IMR-90 (cell line): ENCODE measurements at regions not wholly inside any gene's neighbourhood (a gene's known extent, or its start where the extent isn't known, plus 50 kb on each side); places are given as distances from the start of the nearest gene placed in this dataset.

Experiments
- ATAC-seq: fragments of 200-7000 bp; cut with Tn5 transposase; 2 replicates; pipeline ENCODE4 v1.9.1; 2020; ENCODE audit warnings: low read depth, mild to moderate bottlenecking, moderate library complexity
- BruUV-seq: library from RNA; stranded (reverse); fragments of 400-500 nt; replicated peaks from 2 replicates; lab custom pipeline; 2021; lab: Mats Ljungman, UMichigan
- CTCF ChIA-PET: fragments of 300-600 bp; formaldehyde crosslinking; extraction: SDS; loops from one replicate; lab custom pipeline; 2021; ENCODE audit warnings: antibody characterized with exemption; lab: Yijun Ruan, JAX
- POLR2A ChIA-PET: fragments of 300-600 bp; sonication (Branson Sonifier 250); formaldehyde crosslinking; loops from one replicate; lab custom pipeline; 2022; ENCODE audit warnings: antibody characterized with exemption; ENCODE audit not compliant: unreplicated experiment; lab: Charles Lee
- DNase-seq: peaks from one replicate; pipeline ENCODE4 v3.0.0; 2013
- H2AFZ ChIP-seq: replicated peaks from 2 replicates; pipeline ENCODE3; 2013; ENCODE audit warnings: low read length, mild to moderate bottlenecking; ENCODE audit not compliant: poor library complexity
- H2AK5ac ChIP-seq: 2 replicates; pipeline ENCODE4 v1.6.1; 2013; ENCODE audit warnings: low read depth, low read length, inconsistent platforms
- H2AK9ac ChIP-seq: replicated peaks from 2 replicates; pipeline ENCODE3; 2013; ENCODE audit warnings: mild to moderate bottlenecking, low read depth, low read length, moderate library complexity; ENCODE audit not compliant: poor library complexity
- H2BK120ac ChIP-seq: 2 replicates; pipeline ENCODE4 v1.6.1; 2013; ENCODE audit warnings: low read depth, low read length, inconsistent platforms
- H2BK15ac ChIP-seq: 3 replicates; pipeline ENCODE4 v1.6.1; 2013; ENCODE audit warnings: low read depth, low read length, inconsistent platforms
- H2BK20ac ChIP-seq: 2 replicates; pipeline ENCODE4 v1.6.1; 2013; ENCODE audit warnings: low read depth, mild to moderate bottlenecking, inconsistent platforms, low read length, moderate library complexity
- H2BK5ac ChIP-seq: 2 replicates; pipeline ENCODE4 v1.6.1; 2013; ENCODE audit warnings: mild to moderate bottlenecking, low read depth, low read length, inconsistent platforms; ENCODE audit not compliant: poor library complexity, severe bottlenecking
- H3K14ac ChIP-seq: replicated peaks from 2 replicates; pipeline ENCODE4 v1.6.1; 2013; ENCODE audit warnings: low read depth, low read length, inconsistent platforms
- H3K18ac ChIP-seq: 2 replicates; pipeline ENCODE4 v1.6.1; 2013; ENCODE audit warnings: low read depth, low read length, control low read depth
- H3K23ac ChIP-seq: 2 replicates; pipeline ENCODE4 v1.6.1; 2013; ENCODE audit warnings: low read depth, low read length, inconsistent platforms
- H3K27ac ChIP-seq: 2 replicates; pipeline ENCODE4 v1.5.1; 2013; ENCODE audit warnings: mild to moderate bottlenecking, control low read depth, low read length; ENCODE audit not compliant: insufficient read depth
- H3K27me3 ChIP-seq: 2 replicates; pipeline ENCODE4 v1.6.1; 2013; ENCODE audit warnings: low read length; ENCODE audit not compliant: control insufficient read depth, insufficient read depth
- H3K36me3 ChIP-seq: 2 replicates; pipeline ENCODE4 v1.6.1; 2013; ENCODE audit warnings: low read length, mixed read lengths; ENCODE audit not compliant: control insufficient read depth, insufficient read depth
- H3K4ac ChIP-seq: 2 replicates; pipeline ENCODE4 v1.6.1; 2013; ENCODE audit warnings: low read depth, low read length, inconsistent platforms
- H3K4me1 ChIP-seq: 2 replicates; pipeline ENCODE4 v1.6.1; 2013; ENCODE audit warnings: low read length, mixed read lengths; ENCODE audit not compliant: control insufficient read depth, insufficient read depth
- H3K4me2 ChIP-seq: 2 replicates; pipeline ENCODE4 v1.6.1; 2013; ENCODE audit warnings: low read depth, mild to moderate bottlenecking, control low read depth, low read length, moderate library complexity
- H3K4me3 ChIP-seq: 2 replicates; pipeline ENCODE4 v1.5.1; 2013; ENCODE audit warnings: low read depth, mild to moderate bottlenecking, control low read depth, low read length, moderate library complexity; ENCODE audit not compliant: insufficient read depth
- H3K56ac ChIP-seq: 2 replicates; pipeline ENCODE4 v1.6.1; 2013; ENCODE audit warnings: low read length, inconsistent platforms; ENCODE audit not compliant: insufficient read depth; ENCODE audit errors: extremely low read depth
- H3K79me1 ChIP-seq, 2 experiments: 2 replicates each; pipeline ENCODE4 v1.6.1; 2013; ENCODE audit warnings: low read length in 2 of 2, inconsistent platforms in 1 of 2, low read depth in 1 of 2
- H3K9ac ChIP-seq: 2 replicates; pipeline ENCODE4 v1.6.1; 2013; ENCODE audit warnings: low read depth, low read length, control low read depth
- H3K9me1 ChIP-seq: 2 replicates; pipeline ENCODE4 v1.6.1; 2013; ENCODE audit warnings: low read length, inconsistent platforms; ENCODE audit not compliant: insufficient read depth
- H3K9me3 ChIP-seq: 2 replicates; pipeline ENCODE4 v1.6.1; 2013; ENCODE audit warnings: low read length; ENCODE audit not compliant: control insufficient read depth, insufficient read depth
- H4K20me1 ChIP-seq: 2 replicates; pipeline ENCODE4 v1.6.1; 2013; ENCODE audit warnings: low read length, inconsistent platforms; ENCODE audit not compliant: insufficient read depth
- H4K5ac ChIP-seq: 2 replicates; pipeline ENCODE4 v1.6.1; 2013; ENCODE audit warnings: mild to moderate bottlenecking, low read depth, low read length, control low read depth
- H4K8ac ChIP-seq, 2 experiments: 2 replicates each; pipeline ENCODE4 v1.6.1; 2013; ENCODE audit warnings: low read depth in 2 of 2, low read length in 2 of 2, control low read depth in 1 of 2, inconsistent platforms in 1 of 2
- H4K91ac ChIP-seq: 2 replicates; pipeline ENCODE4 v1.6.1; 2013; ENCODE audit warnings: low read depth, low read length, inconsistent platforms; ENCODE audit not compliant: insufficient read depth
- BHLHE40 ChIP-seq: fragments of 150-350 bp; IDR thresholded peaks from 2 replicates; pipeline ENCODE4 v1.6.1; 2016; ENCODE audit warnings: mild to moderate bottlenecking, low read depth, low read length
- CEBPB ChIP-seq: IDR thresholded peaks from 2 replicates; pipeline ENCODE4 v1.6.1; 2012; ENCODE audit warnings: low read depth, low read length, improper control_type of control experiment
- CHD1 ChIP-seq: IDR thresholded peaks from 2 replicates; pipeline ENCODE4 v1.6.1; 2012; ENCODE audit warnings: low read depth, low read length, improper control_type of control experiment
- CTCF ChIP-seq: conservative IDR thresholded peaks from 2 replicates; pipeline ENCODE4 v1.5.1; 2012; ENCODE audit warnings: mild to moderate bottlenecking, low read depth, low read length, improper control_type of control experiment
- ELK1 ChIP-seq: fragments of 150-350 bp; IDR thresholded peaks from 2 replicates; pipeline ENCODE4 v1.6.1; 2016; ENCODE audit warnings: low read depth, mild to moderate bottlenecking, low read length, moderate library complexity, borderline replicate concordance
- FOS ChIP-seq: fragments of 150-350 bp; IDR thresholded peaks from 2 replicates; pipeline ENCODE4 v1.6.1; 2016; ENCODE audit warnings: low read depth, low read length
- MAZ ChIP-seq: IDR thresholded peaks from 2 replicates; pipeline ENCODE4 v1.6.1; 2012; ENCODE audit warnings: low read depth, mild to moderate bottlenecking, low read length, improper control_type of control experiment, moderate library complexity, borderline replicate concordance
- NFE2L2 ChIP-seq: fragments of 150-350 bp; IDR thresholded peaks from 2 replicates; pipeline ENCODE4 v1.6.1; 2016; ENCODE audit warnings: low read depth, mild to moderate bottlenecking, low read length
- POLR2A ChIP-seq: IDR thresholded peaks from 2 replicates; pipeline ENCODE4 v1.6.1; 2012; ENCODE audit warnings: mild to moderate bottlenecking, low read depth, low read length
- RCOR1 ChIP-seq: IDR thresholded peaks from 2 replicates; pipeline ENCODE4 v1.6.1; 2012; ENCODE audit warnings: mild to moderate bottlenecking, low read length, improper control_type of control experiment; ENCODE audit not compliant: insufficient replicate concordance
- RFX5 ChIP-seq: IDR thresholded peaks from 2 replicates; pipeline ENCODE4 v1.8.0; 2012; ENCODE audit warnings: low read depth, mild to moderate bottlenecking, low read length, moderate library complexity
- SMC3 ChIP-seq: fragments of 150-350 bp; IDR thresholded peaks from 2 replicates; pipeline ENCODE4 v1.6.1; 2016; ENCODE audit warnings: low read depth, mild to moderate bottlenecking, antibody characterized with exemption, low read length, moderate library complexity
- USF2 ChIP-seq: fragments of 150-350 bp; IDR thresholded peaks from 2 replicates; pipeline ENCODE4 v1.6.1; 2017; ENCODE audit warnings: mild to moderate bottlenecking, antibody characterized with exemption, low read length, low read depth
- WGBS, 2 experiments: methylation state at CpG; one replicate each; pipeline versions ENCODE4 v1.1.5 to v1.1.7; 2013; ENCODE audit warnings: missing lambda C conversion rate in 2 of 2; ENCODE audit not compliant: insufficient read length in 1 of 2; ENCODE audit errors: extremely low coverage in 2 of 2; 5-methylcytosine and 5-hydroxymethylcytosine counted together
- dilution Hi-C: fragments of 300-500 bp; cut with HindIII; formaldehyde crosslinking; loops from one replicate; pipeline ENCODE4 v1.14.3; 2018; ENCODE audit warnings: low sequenced_read_pairs; ENCODE audit not compliant: unreplicated experiment
- in situ Hi-C: fragments of 300-500 bp; cut with MboI; formaldehyde crosslinking; loops from 3 replicates; pipeline ENCODE4 v1.14.3; 2019; ENCODE audit warnings: low sequenced_read_pairs, inconsistent platforms, mixed read lengths
- intact Hi-C: fragments of 100-400 bp; cut with micrococcal nuclease; formaldehyde crosslinking; loops from 2 replicates; pipeline ENCODE4 v1.10.0; 2022

- Histone ChIP-seq H3K36me3 (peaks cover 5% of the 10 kb centered on the region), H3K79me1 (peaks cover 40 to 97% of the 10 kb centered on the region in 2 experiments), H4K91ac (peak overlapping the region; percentile 30; the same call in 1 of the 2 replicates), H3K18ac (no peak overlapping the region; the same call in 1 of the 2 replicates), H3K4ac (peak overlapping the region; percentile 78), H2BK20ac (peak overlapping the region; percentile 27), H4K8ac (peak overlapping the region; percentile 13 to 56; a peak in 1 of 4 replicates), H3K9me3 (no peaks in the 10 kb centered on the region), H2AK9ac (peak overlapping the region; percentile 75), H3K27me3 (no peaks in the 10 kb centered on the region), H3K56ac (peak overlapping the region; percentile 44), H3K27ac (peak overlapping the region; percentile 38), H3K4me2 (peak overlapping the region; percentile 27), H3K23ac (peak overlapping the region; percentile 76), H3K4me3 (no peak overlapping the region), H3K9me1 (peaks cover 37% of the 10 kb centered on the region), H2BK5ac (peak overlapping the region; percentile 40), H2AK5ac (peak overlapping the region; percentile 96), H3K9ac (peak overlapping the region; percentile 2; the same call in 1 of the 2 replicates), H2AFZ (peak overlapping the region; percentile 4), H4K20me1 (peaks cover 100% of the 10 kb centered on the region), H3K14ac (peak overlapping the region; percentile 34), H2BK120ac (peak overlapping the region; percentile 56), H2BK15ac (peak overlapping the region; percentile 17; the same call in 1 of the 3 replicates), H3K4me1 (peaks cover 68% of the 10 kb centered on the region), H4K5ac (no peak overlapping the region)
- DNase-seq (peak; percentile 98), ATAC-seq (peak; percentile 76)
- no TSS peak for BruUV-seq
- dilution Hi-C loops, result no loop called here
- intact Hi-C loops, result loop anchor here (1.0 to 5.0 kb wide), 3 partner anchors 26 to 145 kb away; no protein-coding TSS in a partner anchor
- WGBS, 2 experiments, result 8% methylated on average over 17 of the region's 22 CpGs; no CpG with 5 or more reads in 1 of the 2 experiments
- in situ Hi-C loops, result no loop called here
- ChIA-PET POLR2A (interaction anchor here (0.5 to 0.6 kb wide), 2 partner anchors 46 to 187 kb away, joined by 3 read pairs; no protein-coding TSS in a partner anchor), CTCF (interaction anchor here (0.5 kb wide), 1 partner anchor 164 kb away, joined by 3 read pairs; no protein-coding TSS in a partner anchor)
- TF ChIP-seq POLR2A (no peak; the same call in 1 of the 2 replicates), FOS (peak; percentile 75), NFE2L2 (peak; percentile 80), USF2 (0 out of 2 replicates have a peak, but pooled peaks have one; percentile 2), CEBPB (no peak), MAZ (no peak; the same call in 1 of the 2 replicates), CTCF (no peak), ELK1 (no peak), BHLHE40 (peak; percentile 96), RFX5 (no peak), RCOR1 (peak; percentile 84), CHD1 (no peak), SMC3 (peak; percentile 17)
These were observed 336.4 kb downstream of the SEC14L1 start for GRCh38 chr17:77476931-77477805.
